ENCODE measurements at regions not wholly inside any gene's neighbourhood (a gene's known extent, or its start where the extent isn't known, plus 50 kb on each side); places are given as distances from the start of the nearest gene placed in this dataset.

- TF ChIP-seq ZNF770 (CRISPR knock-in tag; IDR thresholded peaks at IDR 0.05): no peak
- no peak for TF ChIP-seq ZBTB44 (CRISPR knock-in tag; IDR thresholded peaks at IDR 0.05)
- no peak for TF ChIP-seq ZNF296 (CRISPR knock-in tag; conservative IDR thresholded peaks at IDR 0.05)
- TF ChIP-seq, protein P1, sequence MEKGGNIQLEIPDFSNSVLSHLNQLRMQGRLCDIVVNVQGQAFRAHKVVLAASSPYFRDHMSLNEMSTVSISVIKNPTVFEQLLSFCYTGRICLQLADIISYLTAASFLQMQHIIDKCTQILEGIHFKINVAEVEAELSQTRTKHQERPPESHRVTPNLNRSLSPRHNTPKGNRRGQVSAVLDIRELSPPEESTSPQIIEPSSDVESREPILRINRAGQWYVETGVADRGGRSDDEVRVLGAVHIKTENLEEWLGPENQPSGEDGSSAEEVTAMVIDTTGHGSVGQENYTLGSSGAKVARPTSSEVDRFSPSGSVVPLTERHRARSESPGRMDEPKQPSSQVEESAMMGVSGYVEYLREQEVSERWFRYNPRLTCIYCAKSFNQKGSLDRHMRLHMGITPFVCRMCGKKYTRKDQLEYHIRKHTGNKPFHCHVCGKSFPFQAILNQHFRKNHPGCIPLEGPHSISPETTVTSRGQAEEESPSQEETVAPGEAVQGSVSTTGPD (CRISPR knock-in tag; IDR thresholded peaks at IDR 0.05): no peak
- no peak for TF ChIP-seq ZNF121 (CRISPR knock-in tag; IDR thresholded peaks at IDR 0.05)
- TF ChIP-seq ZNF784 (CRISPR knock-in tag; IDR thresholded peaks at IDR 0.05; ENCODE audit: borderline replicate concordance): no peak
- TF ChIP-seq JUND (CRISPR knock-in tag; IDR thresholded peaks at IDR 0.05): no peak
These were observed 772.0 kb downstream of the TECRL start (continued) for GRCh38 chr4:63637270-63637669.

GRCh38 chr4:63632858-63633257 lies 776.4 kb downstream of the TECRL start:
- TF ChIP-seq NFYB (CRISPR knock-in tag; IDR thresholded peaks at IDR 0.05) (no peak), ZNF143 (CRISPR knock-in tag; IDR thresholded peaks at IDR 0.05) (no peak), KAT7 (CRISPR knock-in tag; IDR thresholded peaks at IDR 0.05; ENCODE audit: borderline replicate concordance) (no peak), ZNF10 (CRISPR knock-in tag; IDR thresholded peaks at IDR 0.05; ENCODE audit: borderline replicate concordance, low read depth) (no peak)
- 3% methylated on average over 2 of the region's 2 CpGs for WGBS (ENCODE audit: low lambda C conversion rate)
- no peaks in the 10 kb centered on the region for H4K20me1 ChIP-seq (ENCODE audit: insufficient read depth, low read length)
- DNase-seq (ENCODE audit: low spot score) (no peak), FAIRE-seq (no peak), ATAC-seq (no peak)
- POLR2A ChIA-PET: no interaction called here
- H3K79me2 ChIP-seq (ENCODE audit: insufficient read depth, low read length): no peaks in the 10 kb centered on the region
- CTCF ChIA-PET (ENCODE audit: low intra/inter-chr PET ratio, low total read pairs): no interaction called here
- no peak overlapping the region for H3K9ac ChIP-seq (ENCODE audit: insufficient read depth, low read depth, low read length)
- no peaks in the 10 kb centered on the region for H3K27me3 ChIP-seq (ENCODE audit: control insufficient read depth in 1 of 2, insufficient read depth in 2 of 2, low read length in 2 of 2)
- no peaks in the 10 kb centered on the region for H3K36me3 ChIP-seq (replicated peaks in 1 of 2; ENCODE audit: control insufficient read depth in 1 of 2, insufficient read depth in 2 of 2, low read length in 2 of 2)
- H3K4me1 ChIP-seq (ENCODE audit: insufficient read depth, low read length): no peaks in the 10 kb centered on the region
- intact Hi-C loops (cut with micrococcal nuclease; ENCODE audit: unreplicated experiment): no loop called here
- no peak overlapping the region for H3K27ac ChIP-seq (ENCODE audit: extremely low read length, insufficient read depth, low read length)
- no peak overlapping the region for H2AFZ ChIP-seq (ENCODE audit: low read length)
- in situ Hi-C loops (cut with HindIII; ENCODE audit: extremely low pct_ligation_motif_present, low pct_unique_long_range_greater_than_20kb): no loop called here
- no TSS peak for BruUV-seq (replicated peaks)
- H3K4me2 ChIP-seq (ENCODE audit: low read depth, low read length): no peak overlapping the region
- H3K9me3 ChIP-seq (ENCODE audit: low read length): no peaks in the 10 kb centered on the region
- H3K4me3 ChIP-seq (replicated peaks in 1 of 3; ENCODE audit: insufficient read depth in 1 of 3, low read depth in 2 of 3, low read length in 3 of 3): no peak overlapping the region

Data from HepG2 (cell line).